GM21526 (cell line): ENCODE measurements at regions not wholly inside any gene's neighbourhood (a gene's known extent, or its start where the extent isn't known, plus 50 kb on each side); places are given as distances from the start of the nearest gene placed in this dataset.
"Not testable (repeated sequence)": the region's sequence is repeated elsewhere in the genome, so short reads cannot be mapped to it uniquely, and the experiment has no call there.

Experiments used
- ATAC-seq: cut with Tn5 transposase; IDR thresholded peaks from one replicate; pipeline ENCODE4 v1.9.1; 2021; ENCODE audit warnings: moderate library complexity; ENCODE audit not compliant: unreplicated experiment, low FRiP score

DNA sequence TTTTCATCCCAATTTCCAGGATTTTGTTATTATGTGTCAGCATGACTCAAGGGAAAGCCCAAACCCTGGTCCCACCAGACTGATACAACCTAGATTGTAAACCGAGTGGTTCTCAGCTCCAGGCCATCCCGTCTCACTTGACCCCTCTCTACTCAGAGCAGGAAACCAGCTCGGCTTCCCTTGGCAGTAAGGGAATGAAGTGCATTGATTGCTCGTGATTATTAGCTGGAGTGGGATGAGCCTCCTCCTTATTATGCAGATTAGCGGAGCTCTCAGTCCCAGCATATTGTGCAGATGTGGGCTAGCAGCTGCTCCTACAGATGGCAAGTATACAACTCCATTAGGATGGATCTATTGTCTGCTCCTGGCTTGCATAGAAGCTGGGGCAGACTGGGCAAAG, 167.6 kb downstream of the LNPK start:
- no peak for ATAC-seq

DNA sequence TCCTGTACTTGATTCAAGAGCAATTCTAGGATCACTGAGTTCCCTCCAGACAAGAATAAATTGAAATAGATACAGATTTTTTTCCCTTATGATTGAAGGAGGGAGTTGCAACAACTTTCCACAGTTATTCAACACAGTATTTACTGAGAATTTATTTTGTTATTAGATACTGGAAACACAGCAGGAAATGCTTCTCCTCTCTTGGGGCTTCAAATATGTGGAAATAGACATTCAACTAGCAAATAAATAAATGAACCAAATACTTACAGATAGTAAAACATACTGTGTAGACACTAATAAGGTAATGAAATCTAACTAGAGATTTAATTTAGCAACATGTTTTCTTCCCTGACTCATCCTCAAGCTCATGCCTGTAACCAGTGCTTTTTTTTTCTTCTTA, 169.2 kb downstream of the LNPK start:
- no peak for ATAC-seq

DNA sequence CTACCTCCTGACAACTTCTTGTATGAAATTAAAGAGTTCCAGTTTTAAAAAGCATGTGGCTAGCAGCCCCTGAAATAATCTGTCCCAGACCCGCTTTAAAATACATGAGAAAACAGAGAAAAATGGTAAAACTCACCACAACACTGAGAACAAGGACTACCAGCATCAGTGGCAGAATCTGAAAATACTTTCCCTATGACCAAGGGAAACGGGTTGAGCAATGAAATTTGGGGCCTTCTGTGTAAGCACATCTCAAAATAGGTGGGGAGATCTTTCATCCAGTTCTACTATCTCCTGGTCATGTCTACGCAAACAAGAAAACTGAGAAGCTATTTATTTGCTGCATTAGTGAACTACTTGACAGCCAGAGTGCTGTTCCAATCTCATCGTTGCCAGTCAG, 172.3 kb downstream of the LNPK start:
- ATAC-seq = no peak

DNA sequence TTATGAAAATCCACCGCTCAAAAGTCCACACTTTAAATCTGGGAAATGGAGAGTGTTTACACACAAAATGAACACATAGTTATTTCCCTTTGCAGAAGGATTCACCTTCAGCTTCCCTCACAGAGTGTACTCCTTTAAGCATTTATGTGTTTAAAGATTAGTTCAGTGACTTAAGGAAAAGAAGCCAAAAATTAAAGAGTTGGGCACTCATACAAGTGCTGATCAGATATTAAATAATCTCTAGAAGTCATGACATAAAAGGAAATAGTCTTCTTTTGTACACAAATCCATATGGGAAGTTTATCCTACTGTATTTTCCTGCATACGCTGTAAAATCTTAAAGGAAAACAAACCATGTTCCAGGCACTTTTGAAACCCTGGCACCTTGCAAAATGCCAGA, 174.2 kb downstream of the LNPK start:
- ATAC-seq = no peak

DNA sequence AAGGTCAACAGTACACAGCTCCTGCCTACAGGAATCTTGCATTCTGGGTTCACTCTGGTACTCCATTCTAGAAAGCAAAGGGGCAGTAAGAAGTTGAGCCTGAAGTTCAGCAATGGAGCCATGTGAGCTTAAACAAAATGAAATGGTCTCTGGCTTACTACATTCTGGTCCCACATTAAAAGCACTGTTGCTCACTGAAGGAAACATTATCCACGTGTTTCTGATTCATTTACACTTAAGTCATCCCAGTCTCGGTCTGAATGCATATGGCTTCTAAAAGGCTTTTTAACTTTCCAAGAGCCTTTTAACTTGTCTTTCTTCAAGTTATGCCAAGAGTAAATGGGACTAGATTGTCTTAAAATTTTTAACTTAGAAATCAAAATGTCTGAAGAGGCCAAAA, 177.8 kb downstream of the LNPK start:
- no peak for ATAC-seq

DNA sequence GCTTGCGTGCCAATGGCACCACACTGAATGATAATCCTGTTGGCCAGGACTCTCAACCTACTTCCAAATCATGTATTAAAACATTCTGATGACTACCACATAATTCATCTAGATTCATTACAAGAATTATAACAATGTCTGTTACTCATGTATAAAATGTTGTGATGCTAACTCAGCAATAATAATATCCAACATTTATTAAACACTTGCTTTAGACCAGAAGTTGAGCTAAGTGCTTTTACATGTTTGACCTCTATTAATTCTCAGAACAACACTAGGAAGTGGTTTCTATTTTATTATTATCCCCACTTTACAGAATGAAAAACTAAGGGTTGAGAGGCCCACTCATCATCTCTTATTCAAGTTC, 178.4 kb downstream of the LNPK start:
- no peak for ATAC-seq

DNA sequence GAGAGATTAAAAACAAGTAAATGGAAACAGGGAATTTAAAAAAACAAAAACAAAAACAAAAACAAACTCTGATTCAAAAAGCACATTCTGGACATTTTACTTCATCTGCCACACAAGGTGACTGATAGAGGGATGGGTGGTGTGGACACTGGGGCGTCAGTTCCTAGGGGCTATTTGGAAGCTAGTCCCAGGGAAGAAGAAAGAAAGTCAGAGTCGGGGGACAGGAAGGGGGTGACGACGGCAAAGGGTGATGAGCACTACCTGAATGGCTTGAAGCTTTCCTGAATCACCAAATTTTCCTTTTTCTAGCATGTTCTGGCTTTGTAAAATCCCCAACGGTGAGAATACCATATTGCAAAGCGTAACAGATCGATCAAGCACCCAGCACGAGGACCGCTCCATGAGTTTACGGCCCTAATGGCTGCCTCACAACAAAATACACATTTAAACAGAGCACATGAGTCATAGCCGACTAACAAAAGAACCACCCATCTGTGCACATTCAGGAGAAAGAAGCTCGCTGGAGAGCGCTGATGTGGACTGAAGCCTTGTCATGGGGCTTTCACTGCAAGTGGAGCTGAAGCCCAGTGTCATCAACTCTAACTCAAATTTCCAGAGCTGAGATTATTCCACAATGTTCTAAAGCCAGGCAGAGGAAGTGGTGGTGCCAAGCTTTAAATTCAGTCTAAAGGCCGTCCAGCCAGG, 178.9 kb downstream of the LNPK start:
- ATAC-seq = no peak

DNA sequence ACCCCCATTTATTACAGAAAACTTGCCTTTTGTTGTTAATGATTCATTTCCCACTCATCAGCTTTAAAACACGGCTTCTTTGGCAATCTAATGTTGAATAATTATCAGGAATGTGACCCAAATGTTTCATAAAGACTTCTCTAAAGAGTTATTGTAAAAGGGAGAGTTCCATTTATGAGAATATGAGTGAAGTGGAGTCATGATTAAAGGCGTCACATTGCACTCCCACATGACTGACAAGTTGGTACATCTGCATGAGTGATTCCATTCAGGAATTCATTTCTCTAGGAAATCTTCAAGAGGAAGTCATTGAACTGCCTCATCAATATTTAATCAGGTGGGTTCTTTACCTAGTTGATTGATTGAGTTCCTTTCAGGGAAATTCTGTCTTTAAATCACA, 184.8 kb downstream of the LNPK start:
- ATAC-seq = no peak

DNA sequence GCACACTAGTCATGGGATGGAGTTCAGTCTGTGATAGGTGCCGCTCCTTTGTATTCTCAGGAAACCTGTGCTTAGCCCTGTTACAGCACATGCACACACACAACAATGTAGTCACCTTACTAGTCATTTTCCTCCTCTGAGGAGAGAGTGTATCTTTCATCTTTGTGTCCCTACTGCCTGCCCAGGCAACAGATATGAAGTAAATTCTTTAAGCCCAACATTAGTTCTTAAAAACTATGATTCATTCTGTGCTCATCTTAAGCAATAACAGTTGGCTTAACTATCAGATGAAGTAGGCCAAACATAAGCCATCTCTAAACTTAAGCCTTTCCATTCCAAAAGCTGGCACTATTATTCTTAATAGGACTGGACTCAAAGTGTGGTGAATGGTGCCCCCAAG, 186.5 kb downstream of the LNPK start:
- no peak for ATAC-seq

DNA sequence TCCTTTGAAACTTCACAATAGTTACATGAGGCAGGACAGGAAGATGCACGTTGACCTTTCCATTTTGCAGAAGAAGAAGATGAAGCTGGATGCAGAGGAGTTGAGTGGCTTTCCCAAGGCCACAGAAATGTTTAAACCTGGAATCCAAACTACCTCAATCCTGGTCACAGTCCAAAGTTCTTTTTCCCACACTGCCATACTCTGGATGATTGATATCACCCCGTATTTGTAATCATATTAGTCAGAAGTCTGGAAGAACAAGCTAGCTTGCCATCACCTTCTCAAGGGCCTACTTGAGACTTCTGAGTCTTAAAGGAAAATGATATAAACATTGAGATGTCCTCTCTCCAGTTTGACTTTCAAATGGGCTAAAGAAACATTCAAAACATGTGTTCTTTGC, 190.1 kb downstream of the LNPK start:
- no peak for ATAC-seq

DNA sequence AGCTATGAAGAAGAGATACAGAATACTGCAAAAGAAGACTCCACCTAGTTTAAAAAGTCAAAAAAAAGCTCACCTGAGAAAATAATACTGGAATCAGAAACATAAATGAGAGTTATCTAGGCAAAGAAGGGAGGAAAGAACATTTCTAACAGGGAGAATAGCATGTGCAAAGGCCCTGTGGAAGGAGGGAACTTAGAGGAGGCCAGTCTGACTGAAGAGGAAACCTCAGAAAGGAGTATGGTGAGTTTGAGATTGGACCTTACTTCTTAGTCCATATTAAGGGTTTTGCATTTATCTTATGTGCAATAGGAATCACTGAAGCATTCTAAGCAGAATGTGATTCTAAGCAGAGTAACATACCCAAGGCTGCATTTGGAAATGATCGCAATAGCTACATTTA, 193.2 kb downstream of the LNPK start:
- no peak for ATAC-seq

DNA sequence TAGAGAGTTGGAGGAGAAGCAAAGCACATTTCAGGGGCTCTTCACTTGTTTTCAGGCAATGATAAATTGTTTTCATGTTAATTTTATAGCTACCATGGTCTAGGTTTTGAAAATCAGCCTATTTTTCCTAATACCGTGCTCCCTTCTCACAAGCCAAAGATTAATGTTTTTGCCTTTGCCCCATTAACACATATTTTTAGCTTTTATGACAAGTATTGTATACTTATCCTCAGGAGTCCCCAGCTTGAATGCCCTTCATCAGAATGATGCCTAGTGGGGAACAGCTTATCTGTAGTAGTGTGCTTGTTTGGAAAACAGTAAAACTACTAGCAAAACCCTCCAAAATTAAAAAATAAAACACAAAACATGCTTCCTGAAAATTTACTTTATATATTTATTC, 194.0 kb downstream of the LNPK start:
- no peak for ATAC-seq

DNA sequence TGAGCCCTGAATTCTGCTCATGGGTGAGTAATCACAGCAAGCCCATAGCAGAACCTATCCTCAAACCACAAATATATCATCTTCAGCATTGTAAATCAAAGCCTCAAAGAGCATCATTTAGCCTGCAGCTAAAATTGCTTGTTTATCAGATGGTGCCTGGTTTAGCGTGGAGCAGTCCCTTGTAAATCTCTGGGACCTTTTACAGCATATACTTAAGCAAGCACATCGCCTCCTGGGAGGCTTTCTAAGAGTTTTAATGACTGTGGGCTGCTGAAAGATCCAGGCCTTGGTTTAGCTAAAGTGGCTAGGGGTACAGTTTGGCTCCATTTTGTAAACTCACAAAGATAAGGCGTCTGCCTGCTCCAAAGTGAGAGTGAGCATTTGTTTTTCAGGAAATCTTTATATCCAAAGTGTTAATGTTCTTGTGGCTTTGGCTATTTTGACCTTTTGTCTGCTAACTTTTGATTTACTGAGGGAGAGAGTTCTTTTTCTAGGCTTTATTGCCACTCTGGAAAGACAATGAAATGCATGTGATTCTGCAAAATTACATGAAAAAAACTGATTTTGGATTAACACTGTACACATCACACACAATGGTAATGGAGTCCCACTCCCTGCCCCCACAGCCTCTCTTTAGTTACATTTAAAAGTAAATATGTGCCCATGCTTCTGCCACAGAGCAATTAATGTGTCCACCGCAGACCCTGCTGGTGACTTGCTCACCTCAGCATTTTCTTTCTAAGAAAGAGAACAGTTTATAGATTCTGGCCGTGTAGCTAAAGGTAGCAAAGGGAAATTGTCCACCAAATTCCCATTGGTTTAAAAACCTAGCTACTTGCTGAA, 194.8 kb downstream of the LNPK start:
- ATAC-seq = no peak

DNA sequence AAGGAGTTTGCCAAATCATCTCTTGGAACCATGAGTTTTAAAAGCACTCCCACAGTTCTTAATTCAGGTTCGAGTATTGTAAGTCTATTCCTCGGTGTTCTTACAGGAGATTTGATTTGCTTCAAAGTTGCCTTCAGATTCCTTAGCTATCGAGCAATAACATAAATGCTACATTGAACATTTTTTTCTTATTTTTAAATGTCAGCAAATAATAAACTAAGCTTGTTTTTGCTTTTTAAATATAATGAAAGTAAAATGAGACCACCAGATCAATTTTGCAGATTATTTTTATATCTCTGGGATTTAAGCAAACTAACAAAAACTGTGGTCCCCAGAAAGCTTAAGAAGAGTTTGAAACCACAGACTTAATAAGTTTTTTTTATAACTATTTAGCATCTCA, 195.5 kb downstream of the LNPK start:
- ATAC-seq = no peak

DNA sequence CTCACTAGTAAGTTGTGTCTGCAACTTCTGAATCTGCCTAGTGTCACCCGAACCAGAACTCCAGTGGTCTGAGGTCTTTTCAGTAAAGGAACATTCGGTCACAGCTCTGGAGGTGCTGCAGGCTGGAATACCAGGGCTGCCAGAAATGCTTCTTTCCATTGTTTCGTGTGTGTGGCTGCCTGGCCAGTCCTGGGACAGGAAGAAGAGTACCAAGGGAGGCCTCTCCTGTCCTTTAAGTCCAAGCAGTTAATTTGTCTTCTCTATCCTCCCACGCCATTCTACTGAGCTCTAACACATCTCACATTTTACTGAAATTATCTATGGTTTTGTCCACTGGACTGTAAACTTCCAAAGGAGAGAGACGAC, 196.0 kb downstream of the LNPK start:
- no peak for ATAC-seq

DNA sequence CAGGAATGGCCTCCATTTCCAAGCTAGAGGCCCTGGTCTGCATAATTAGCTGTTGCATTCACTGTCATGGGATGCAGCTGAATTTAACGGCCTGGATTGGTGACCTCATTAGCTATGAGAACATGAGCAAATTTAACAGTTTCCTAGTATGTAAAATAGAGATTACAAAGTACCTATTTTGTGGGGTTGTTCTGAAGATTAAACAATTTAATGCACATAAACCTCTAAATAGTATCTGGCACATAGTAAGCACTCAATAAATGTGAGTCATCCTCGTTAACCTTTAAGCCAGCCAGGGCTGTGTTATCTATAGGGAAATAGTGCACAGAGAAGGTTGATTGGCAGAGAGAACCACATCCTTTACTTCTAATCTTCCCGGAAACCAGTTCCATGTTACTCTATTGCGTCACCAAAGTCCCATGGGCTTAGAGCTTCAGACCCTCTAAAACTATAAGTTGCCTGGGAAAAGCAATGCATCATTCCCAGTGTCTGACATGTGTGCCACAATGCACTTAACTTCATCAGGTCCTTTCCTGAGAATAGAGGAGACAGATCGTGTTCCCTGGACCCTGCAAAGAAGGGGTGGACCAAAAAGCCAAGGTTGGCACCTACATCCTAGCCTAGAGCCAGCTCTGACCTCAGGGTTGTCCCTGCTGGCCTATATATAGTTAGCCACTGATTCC, 196.5 kb downstream of the LNPK start:
- no peak for ATAC-seq

DNA sequence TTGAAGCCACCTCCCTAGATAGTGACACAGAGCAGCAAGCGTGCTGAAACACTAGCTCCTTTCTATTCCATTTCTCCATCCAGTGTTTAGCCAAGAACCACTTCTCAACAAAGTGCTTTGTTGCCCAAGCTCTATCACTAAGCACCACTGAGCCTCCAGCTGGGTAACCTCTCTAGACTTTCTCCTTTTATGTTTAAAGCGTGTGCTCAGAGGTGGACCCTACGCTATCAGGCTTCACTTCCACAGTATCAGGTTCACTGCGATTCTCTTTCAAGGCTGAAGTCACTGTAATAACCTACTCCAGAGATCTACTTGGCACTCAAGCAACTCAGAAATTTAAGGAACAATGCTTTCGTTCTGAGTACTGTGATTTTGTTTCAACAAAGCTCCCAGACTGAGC, 197.9 kb downstream of the LNPK start:
- no peak for ATAC-seq

DNA sequence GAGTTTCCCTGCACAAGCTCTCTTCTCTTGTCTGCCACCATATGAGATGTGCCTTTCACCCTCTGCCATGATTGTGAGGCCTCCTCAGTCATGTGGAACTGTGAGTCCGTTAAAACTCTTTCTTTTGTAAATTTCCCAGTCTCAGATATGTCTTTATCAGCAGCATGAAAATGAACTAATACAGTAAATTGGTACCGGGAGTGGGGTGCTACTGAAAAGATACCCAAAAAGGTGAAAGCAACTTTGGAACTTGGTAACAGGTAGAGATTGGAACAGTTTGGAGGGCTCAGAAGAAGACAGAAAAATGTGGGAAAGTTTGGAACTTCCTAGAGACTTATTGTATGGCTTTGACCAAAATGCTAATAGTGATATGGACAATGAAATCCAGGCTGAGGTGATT, 205.6 kb downstream of the LNPK start:
- not testable (repeated sequence) for ATAC-seq

DNA sequence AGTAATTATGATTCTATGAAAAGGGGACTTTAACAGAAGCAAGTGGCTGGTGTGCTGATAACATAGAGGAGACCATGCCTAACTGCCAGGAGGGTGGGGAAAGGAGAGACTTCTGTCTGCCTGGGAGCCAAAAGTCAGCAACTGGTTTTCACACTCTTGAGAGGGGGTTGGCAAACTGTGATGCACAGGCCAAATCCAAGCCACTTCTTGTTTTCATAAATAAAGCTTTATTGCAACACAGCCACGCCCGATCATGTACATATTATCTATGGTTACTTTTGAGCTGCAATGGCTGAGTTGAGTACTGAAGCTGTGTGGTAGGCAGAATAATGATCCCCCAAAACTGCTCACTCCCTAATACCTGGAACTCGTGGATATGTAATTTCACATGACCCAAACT, 208.4 kb downstream of the LNPK start:
- ATAC-seq = no peak

DNA sequence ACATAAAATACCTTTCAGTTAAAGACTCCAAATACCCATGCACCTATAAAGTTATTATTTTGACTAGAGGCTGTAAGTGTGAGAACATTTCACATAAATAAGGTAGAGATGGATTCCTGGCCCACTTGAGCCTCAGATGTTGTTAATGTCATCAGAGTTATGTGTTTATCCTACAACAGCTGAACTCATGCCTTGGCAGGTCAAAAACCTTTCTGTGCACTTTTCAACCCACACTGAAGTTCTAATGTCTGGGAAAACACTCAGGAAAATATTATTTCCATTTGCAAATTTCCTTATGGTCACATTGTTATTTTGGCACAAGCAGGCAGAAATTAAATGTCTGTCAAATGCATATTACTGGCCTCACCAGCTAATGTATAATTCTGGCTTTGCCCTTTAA, 209.2 kb downstream of the LNPK start:
- no peak for ATAC-seq

DNA sequence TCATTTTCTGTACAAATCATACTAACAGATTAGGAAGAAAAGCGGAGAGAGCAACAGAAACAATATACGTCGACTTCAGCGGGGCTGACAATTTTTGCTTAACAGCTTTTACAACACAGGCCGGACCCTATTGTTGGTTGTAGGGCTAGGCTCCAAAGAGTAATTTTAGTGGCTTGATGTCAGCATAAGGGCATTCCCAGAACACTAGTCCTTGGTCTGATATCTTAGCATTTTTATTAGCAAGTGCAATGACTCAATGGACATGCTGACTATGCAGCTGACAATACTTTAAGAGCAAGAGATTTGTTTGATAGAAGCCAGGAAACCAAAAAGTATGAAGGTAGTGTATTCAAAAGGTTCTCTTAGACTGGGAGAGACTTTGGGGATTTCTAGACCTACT, 209.9 kb downstream of the LNPK start:
- ATAC-seq = no peak
